Endothelial cell of umbilical vein (primary cell): ENCODE measurements at regions not wholly inside any gene's neighbourhood (a gene's known extent, or its start where the extent isn't known, plus 50 kb on each side); places are given as distances from the start of the nearest gene placed in this dataset.

Experiments used
- BruUV-seq: library from RNA; stranded (reverse); fragments of 400-500 nt; replicated peaks from 2 replicates; lab custom pipeline; 2021; lab: Mats Ljungman, UMichigan
- CTCF ChIA-PET: fragments of 300-600, 350-600 bp; sonication (Branson Sonifier 250); formaldehyde crosslinking; loops from one replicate; lab custom pipeline; 2021; ENCODE audit warnings: antibody characterized with exemption, inconsistent platforms; lab: Charles Lee
- POLR2A ChIA-PET: fragments of 300-600, 350-600 bp; sonication (Branson Sonifier 250); formaldehyde crosslinking; loops from one replicate; lab custom pipeline; 2021; ENCODE audit warnings: antibody characterized with exemption, inconsistent platforms; lab: Charles Lee
- DNase-seq: peaks from one replicate; pipeline ENCODE4 v3.0.0-alpha.2; 2011; ENCODE audit warnings: low read depth, low spot score
- FAIRE-seq: peaks from 2 replicates; lab custom pipeline; 2011; peaks lifted over from hg19 to GRCh38; lab: Jason Lieb, UNC
- H2AFZ ChIP-seq: 2 replicates; pipeline ENCODE4 v1.6.0; 2012; ENCODE audit warnings: low read depth, low read length, control low read depth, inconsistent platforms
- H3K27ac ChIP-seq: 2 replicates; pipeline ENCODE4 v1.5.1; 2011; ENCODE audit warnings: low read depth, mild to moderate bottlenecking, control low read depth, low read length, moderate library complexity; ENCODE audit not compliant: insufficient read depth
- H3K27me3 ChIP-seq, 2 experiments: 2 replicates each; pipeline versions ENCODE4 v1.6.0 to v1.6.1; 2011; ENCODE audit warnings: low read length in 2 of 2, mixed read lengths in 1 of 2; ENCODE audit not compliant: control insufficient read depth in 2 of 2, insufficient read depth in 2 of 2
- H3K36me3 ChIP-seq, 2 experiments: 2 replicates in 1 of 2; 3 replicates in 1 of 2; pipeline ENCODE4 v1.5.1; 2011; ENCODE audit warnings: low read length in 2 of 2, mild to moderate bottlenecking in 1 of 2, moderate library complexity in 1 of 2; ENCODE audit not compliant: control insufficient read depth in 2 of 2, insufficient read depth in 2 of 2; ENCODE audit errors: extremely low read depth in 1 of 2
- H3K4me1 ChIP-seq: 3 replicates; pipeline ENCODE4 v1.5.1; 2011; ENCODE audit warnings: mild to moderate bottlenecking, low read length; ENCODE audit not compliant: control insufficient read depth, insufficient read depth; ENCODE audit errors: extremely low read depth
- H3K4me2 ChIP-seq: 2 replicates; pipeline ENCODE4 v1.6.1; 2011; ENCODE audit warnings: low read length, control low read depth, mixed read lengths; ENCODE audit not compliant: insufficient read depth
- H3K4me3 ChIP-seq, 3 experiments: fragments of 200-600 bp in 1 of 3; sonication (generic), shearing (Covaris generic) in 1 of 3; replicated peaks in 1 of 3; 2 replicates each; pipeline ENCODE4 v1.5.1; 2011 to 2016; ENCODE audit warnings: control low read depth in 3 of 3, low read length in 3 of 3, mild to moderate bottlenecking in 2 of 3, inconsistent platforms in 1 of 3, low read depth in 1 of 3, moderate library complexity in 1 of 3; ENCODE audit not compliant: insufficient read depth in 1 of 3
- H3K79me2 ChIP-seq: 2 replicates; pipeline ENCODE4 v1.6.0; 2012; ENCODE audit warnings: low read length, inconsistent platforms; ENCODE audit not compliant: control insufficient read depth, insufficient read depth
- H3K9ac ChIP-seq: replicated peaks from 2 replicates; pipeline ENCODE3; 2011; ENCODE audit warnings: low read length, control low read depth; ENCODE audit not compliant: insufficient read depth; ENCODE audit errors: extremely low read depth
- H3K9me1 ChIP-seq: replicated peaks from 3 replicates; pipeline ENCODE4 v1.6.0; 2011; ENCODE audit warnings: mild to moderate bottlenecking, low read length; ENCODE audit not compliant: control insufficient read depth, insufficient read depth; ENCODE audit errors: extremely low read depth
- H3K9me3 ChIP-seq: replicated peaks from 2 replicates; pipeline ENCODE4 v1.5.1; 2012; ENCODE audit warnings: low read length, inconsistent platforms; ENCODE audit not compliant: control insufficient read depth, insufficient read depth
- H4K20me1 ChIP-seq: replicated peaks from 2 replicates; pipeline ENCODE3; 2011; ENCODE audit warnings: mild to moderate bottlenecking, low read length; ENCODE audit not compliant: control insufficient read depth, insufficient read depth; ENCODE audit errors: extremely low read depth
- EZH2 ChIP-seq: IDR thresholded peaks from 2 replicates; pipeline ENCODE4 v1.6.1; 2012; ENCODE audit warnings: borderline replicate concordance, low read depth, mild to moderate bottlenecking, moderate library complexity, low read length, inconsistent platforms; ENCODE audit not compliant: severe bottlenecking
- FOS ChIP-seq: IDR thresholded peaks from 2 replicates; pipeline ENCODE4 v1.6.1; 2011; ENCODE audit warnings: mild to moderate bottlenecking, low read length, moderate library complexity, borderline replicate concordance; ENCODE audit not compliant: insufficient read depth
- GATA2 ChIP-seq: IDR thresholded peaks from 2 replicates; pipeline ENCODE4 v1.7.0; 2011; ENCODE audit warnings: low read depth, mild to moderate bottlenecking, moderate library complexity, mixed read lengths, low read length; ENCODE audit not compliant: insufficient read length, insufficient read depth
- JUN ChIP-seq: IDR thresholded peaks from 2 replicates; pipeline ENCODE4 v1.6.1; 2011; ENCODE audit warnings: borderline replicate concordance, low read depth; ENCODE audit not compliant: insufficient read length, insufficient read depth
- MYC ChIP-seq: IDR thresholded peaks from one replicate; pipeline ENCODE4 v1.6.1; 2011; ENCODE audit warnings: mild to moderate bottlenecking, low read depth, low read length
- POLR2A ChIP-seq: IDR thresholded peaks from 2 replicates; pipeline ENCODE4 v1.6.1; 2012; ENCODE audit warnings: low read depth, mild to moderate bottlenecking, control low read depth, low read length
- POLR2AphosphoS5 ChIP-seq: IDR thresholded peaks from 2 replicates; pipeline ENCODE4 v1.6.1; 2012; ENCODE audit warnings: low read depth, mild to moderate bottlenecking, control low read depth, low read length, moderate library complexity; ENCODE audit not compliant: insufficient read depth
- dilution Hi-C: fragments of 300-500 bp; cut with MboI; formaldehyde crosslinking; loops from one replicate; pipeline ENCODE4 v1.15.0; 2019; ENCODE audit warnings: low sequenced_read_pairs; ENCODE audit not compliant: extremely low pct_ligation_motif_present
- intact Hi-C: fragments of 100-400 bp; cut with micrococcal nuclease; formaldehyde crosslinking; loops from one replicate; pipeline ENCODE4 v1.10.0; 2022
- TF ChIP-seq, protein P1 (sequence below): IDR thresholded peaks from 2 replicates; pipeline ENCODE4 v1.6.1; 2011; ENCODE audit not compliant: insufficient read depth, insufficient read length
- TF ChIP-seq, protein P2 (sequence below), 2 donors: IDR thresholded peaks; 1 replicate in 1 of 2; 2 replicates in 1 of 2; pipeline ENCODE4 v1.5.1; 2011; ENCODE audit warnings: low read length in 2 of 2, mild to moderate bottlenecking in 2 of 2, moderate library complexity in 2 of 2, control low read depth in 1 of 2, inconsistent platforms in 1 of 2, low read depth in 1 of 2; ENCODE audit not compliant: insufficient read depth in 1 of 2; ENCODE audit errors: extremely low read depth in 1 of 2

- BruUV-seq: no TSS peak
- Histone ChIP-seq H3K4me3 (no peak overlapping the region), H4K20me1 (no peaks in the 10 kb centered on the region), H3K9ac (no peak overlapping the region), H3K79me2 (no peaks in the 10 kb centered on the region), H3K9me3 (peaks cover 5% of the 10 kb centered on the region), H2AFZ (no peak overlapping the region), H3K36me3 (no peaks in the 10 kb centered on the region), H3K9me1 (no peaks in the 10 kb centered on the region), H3K27ac (no peak overlapping the region), H3K27me3 (no peaks in the 10 kb centered on the region), H3K4me1 (no peaks in the 10 kb centered on the region), H3K4me2 (no peak overlapping the region)
- dilution Hi-C loops: no loop called here
- no peak for DNase-seq
- FAIRE-seq: no peak
- ChIA-PET POLR2A (no interaction called here), CTCF (no interaction called here)
- TF ChIP-seq, protein P1, sequence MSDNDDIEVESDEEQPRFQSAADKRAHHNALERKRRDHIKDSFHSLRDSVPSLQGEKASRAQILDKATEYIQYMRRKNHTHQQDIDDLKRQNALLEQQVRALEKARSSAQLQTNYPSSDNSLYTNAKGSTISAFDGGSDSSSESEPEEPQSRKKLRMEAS: no peak
- intact Hi-C loops: no loop called here
These were observed 152.5 kb upstream of the ATP10A start for GRCh38 chr15:26015516-26016075.

- no TSS peak for BruUV-seq
- Histone ChIP-seq H3K4me3 (no peak overlapping the region), H4K20me1 (no peaks in the 10 kb centered on the region), H3K4me1 (no peaks in the 10 kb centered on the region), H3K27ac (no peak overlapping the region), H3K36me3 (no peaks in the 10 kb centered on the region), H3K4me2 (no peak overlapping the region), H3K9me1 (no peaks in the 10 kb centered on the region), H3K27me3 (no peaks in the 10 kb centered on the region), H3K9ac (no peak overlapping the region), H3K9me3 (peaks cover 6% of the 10 kb centered on the region), H2AFZ (no peak overlapping the region), H3K79me2 (no peaks in the 10 kb centered on the region)
- POLR2A ChIA-PET: no interaction called here
- TF ChIP-seq EZH2 (no peak), FOS (no peak), GATA2 (no peak), MYC (no peak), JUN (no peak), POLR2AphosphoS5 (no peak), POLR2A (no peak)
- TF ChIP-seq, protein P2, sequence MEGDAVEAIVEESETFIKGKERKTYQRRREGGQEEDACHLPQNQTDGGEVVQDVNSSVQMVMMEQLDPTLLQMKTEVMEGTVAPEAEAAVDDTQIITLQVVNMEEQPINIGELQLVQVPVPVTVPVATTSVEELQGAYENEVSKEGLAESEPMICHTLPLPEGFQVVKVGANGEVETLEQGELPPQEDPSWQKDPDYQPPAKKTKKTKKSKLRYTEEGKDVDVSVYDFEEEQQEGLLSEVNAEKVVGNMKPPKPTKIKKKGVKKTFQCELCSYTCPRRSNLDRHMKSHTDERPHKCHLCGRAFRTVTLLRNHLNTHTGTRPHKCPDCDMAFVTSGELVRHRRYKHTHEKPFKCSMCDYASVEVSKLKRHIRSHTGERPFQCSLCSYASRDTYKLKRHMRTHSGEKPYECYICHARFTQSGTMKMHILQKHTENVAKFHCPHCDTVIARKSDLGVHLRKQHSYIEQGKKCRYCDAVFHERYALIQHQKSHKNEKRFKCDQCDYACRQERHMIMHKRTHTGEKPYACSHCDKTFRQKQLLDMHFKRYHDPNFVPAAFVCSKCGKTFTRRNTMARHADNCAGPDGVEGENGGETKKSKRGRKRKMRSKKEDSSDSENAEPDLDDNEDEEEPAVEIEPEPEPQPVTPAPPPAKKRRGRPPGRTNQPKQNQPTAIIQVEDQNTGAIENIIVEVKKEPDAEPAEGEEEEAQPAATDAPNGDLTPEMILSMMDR (IDR thresholded peaks at IDR 0.05; ENCODE audit: extremely low read depth in 1 of 2, insufficient read depth in 1 of 2, low read depth in 1 of 2, low read length in 2 of 2): no peak
- TF ChIP-seq, protein P1: no peak
- FAIRE-seq: no peak
- intact Hi-C loops (no loop called here), dilution Hi-C loops (no loop called here)
- CTCF ChIA-PET: no interaction called here
- DNase-seq: no peak
These were observed 150.9 kb upstream of the ATP10A start for GRCh38 chr15:26013981-26014380.
